ENCODE measurements at regions not wholly inside any gene's neighbourhood (a gene's known extent, or its start where the extent isn't known, plus 50 kb on each side); places are given as distances from the start of the nearest gene placed in this dataset.
"Not testable (repeated sequence)": the region's sequence is repeated elsewhere in the genome, so short reads cannot be mapped to it uniquely, and the experiment has no call there.

DNA sequence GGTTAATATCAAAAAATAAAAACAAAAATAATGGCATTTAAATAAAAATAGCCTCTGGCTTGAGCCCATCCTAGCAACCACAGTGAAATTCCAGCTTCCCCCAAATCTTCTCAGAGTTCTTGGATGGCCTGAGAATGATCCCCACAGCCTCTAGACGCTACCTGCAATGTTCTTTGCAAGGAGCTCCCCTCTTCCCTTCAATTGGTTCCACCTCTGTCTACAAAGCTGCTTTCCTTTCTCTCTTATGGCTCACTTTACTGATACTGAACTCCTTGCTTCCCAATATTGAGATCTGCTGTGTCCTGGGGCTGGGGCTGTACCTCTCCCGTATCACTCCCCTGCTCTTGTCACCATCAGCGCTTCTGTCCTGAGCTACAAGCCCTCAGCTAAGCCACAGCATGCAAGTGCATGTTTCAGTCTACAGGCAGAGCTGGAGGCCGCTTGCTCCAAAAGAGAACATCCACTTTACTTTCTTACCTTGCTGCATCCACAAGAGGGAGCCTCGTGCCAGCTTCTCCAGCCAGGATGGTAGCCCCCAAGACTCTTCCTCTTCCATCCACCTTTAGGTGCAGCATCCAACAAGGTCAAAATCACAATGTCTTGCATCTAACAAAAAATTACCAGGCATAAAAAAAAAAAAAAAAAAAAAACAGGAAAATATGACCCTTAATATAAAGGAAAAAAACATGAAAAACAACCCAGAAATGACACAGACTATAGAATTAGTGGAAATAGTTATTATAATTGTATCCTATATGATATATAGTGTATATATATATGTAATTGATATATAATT, 57.4 kb upstream of the PRSS3 start:
- H3K4me1 ChIP-seq (ENCODE audit: insufficient read depth, low read length, poor library complexity, severe bottlenecking), result no peaks in the 10 kb centered on the region
- CTCF ChIA-PET (ENCODE audit: unreplicated experiment), result interaction anchor here (0.6 to 0.9 kb wide), 3 partner anchors 11 to 72 kb away, joined by 3 read pairs; no protein-coding TSS in a partner anchor
- H3K4me3 ChIP-seq (ENCODE audit: low read depth, low read length, poor library complexity, severe bottlenecking), result no peak overlapping the region
- H3K9me3 ChIP-seq (ENCODE audit: low read length), result no peaks in the 10 kb centered on the region
- no TSS peak for BruUV-seq (replicated peaks)
- no peak overlapping the region for H2AFZ ChIP-seq (ENCODE audit: low read length)
- H3K27ac ChIP-seq (ENCODE audit: low read depth, low read length, poor library complexity, severe bottlenecking), result no peak overlapping the region
- peak; percentile 54 for DNase-seq (ENCODE audit: low spot score)
- POLR2A ChIA-PET, result interaction anchor here (0.6 kb wide), 1 partner anchor 434 kb away, joined by 3 read pairs; no protein-coding TSS in a partner anchor
- H3K9me2 ChIP-seq (ENCODE audit: insufficient read depth, low read length), result no peaks in the 10 kb centered on the region
- no peak for TF ChIP-seq EZH2phosphoT487 (IDR thresholded peaks at IDR 0.05; ENCODE audit: borderline replicate concordance, low read depth, low read length)
- TF ChIP-seq, protein P1, sequence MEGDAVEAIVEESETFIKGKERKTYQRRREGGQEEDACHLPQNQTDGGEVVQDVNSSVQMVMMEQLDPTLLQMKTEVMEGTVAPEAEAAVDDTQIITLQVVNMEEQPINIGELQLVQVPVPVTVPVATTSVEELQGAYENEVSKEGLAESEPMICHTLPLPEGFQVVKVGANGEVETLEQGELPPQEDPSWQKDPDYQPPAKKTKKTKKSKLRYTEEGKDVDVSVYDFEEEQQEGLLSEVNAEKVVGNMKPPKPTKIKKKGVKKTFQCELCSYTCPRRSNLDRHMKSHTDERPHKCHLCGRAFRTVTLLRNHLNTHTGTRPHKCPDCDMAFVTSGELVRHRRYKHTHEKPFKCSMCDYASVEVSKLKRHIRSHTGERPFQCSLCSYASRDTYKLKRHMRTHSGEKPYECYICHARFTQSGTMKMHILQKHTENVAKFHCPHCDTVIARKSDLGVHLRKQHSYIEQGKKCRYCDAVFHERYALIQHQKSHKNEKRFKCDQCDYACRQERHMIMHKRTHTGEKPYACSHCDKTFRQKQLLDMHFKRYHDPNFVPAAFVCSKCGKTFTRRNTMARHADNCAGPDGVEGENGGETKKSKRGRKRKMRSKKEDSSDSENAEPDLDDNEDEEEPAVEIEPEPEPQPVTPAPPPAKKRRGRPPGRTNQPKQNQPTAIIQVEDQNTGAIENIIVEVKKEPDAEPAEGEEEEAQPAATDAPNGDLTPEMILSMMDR (conservative IDR thresholded peaks at IDR 0.05; ENCODE audit: low read length), result peak; percentile 80
- H4K20me1 ChIP-seq (ENCODE audit: insufficient read depth, low read length), result no peaks in the 10 kb centered on the region
- H3K4me2 ChIP-seq (ENCODE audit: low read length), result no peak overlapping the region
- no peaks in the 10 kb centered on the region for H3K79me2 ChIP-seq (ENCODE audit: insufficient read depth, low read depth, low read length)
- H3K36me3 ChIP-seq (ENCODE audit: insufficient read depth, low read length), result no peaks in the 10 kb centered on the region
- intact Hi-C loops (cut with micrococcal nuclease; ENCODE audit: unreplicated experiment), result loop anchor here (2.0 to 5.0 kb wide), 3 partner anchors 41 to 189 kb away; no protein-coding TSS in a partner anchor

DNA sequence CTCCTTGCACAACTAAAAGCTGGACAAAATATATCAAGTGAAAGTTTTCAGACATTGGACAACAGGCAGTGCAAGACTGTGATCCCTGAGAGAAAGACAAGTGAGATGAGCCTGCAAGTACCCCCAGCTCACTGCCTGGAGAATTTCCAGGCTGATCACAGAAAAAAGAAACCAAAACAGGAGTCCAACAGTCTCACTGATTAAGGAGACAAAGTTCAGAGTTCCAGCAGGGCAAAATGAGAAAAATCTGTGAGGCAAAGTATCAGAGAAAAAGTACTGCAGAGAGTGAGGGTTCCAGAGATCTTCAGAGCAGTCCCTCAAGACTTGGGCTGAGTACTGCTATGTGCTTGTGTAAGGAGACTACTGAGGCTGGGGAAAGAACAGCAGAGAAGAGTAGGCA, 56.0 kb upstream of the PRSS3 start:
- ChIA-PET POLR2A (no interaction called here), CTCF (ENCODE audit: unreplicated experiment) (no interaction called here)
- Histone ChIP-seq H3K36me3 (ENCODE audit: insufficient read depth, low read length) (no peaks in the 10 kb centered on the region), H3K27ac (ENCODE audit: low read depth, low read length, poor library complexity, severe bottlenecking) (no peak overlapping the region), H3K4me3 (ENCODE audit: low read depth, low read length, poor library complexity, severe bottlenecking) (no peak overlapping the region), H3K4me2 (ENCODE audit: low read length) (no peak overlapping the region), H3K4me1 (ENCODE audit: insufficient read depth, low read length, poor library complexity, severe bottlenecking) (no peaks in the 10 kb centered on the region), H3K9me3 (ENCODE audit: low read length) (no peaks in the 10 kb centered on the region), H3K79me2 (ENCODE audit: insufficient read depth, low read depth, low read length) (no peaks in the 10 kb centered on the region), H2AFZ (ENCODE audit: low read length) (no peak overlapping the region), H3K9me2 (ENCODE audit: insufficient read depth, low read length) (no peaks in the 10 kb centered on the region), H4K20me1 (ENCODE audit: insufficient read depth, low read length) (no peaks in the 10 kb centered on the region)
- TF ChIP-seq, protein P1 (conservative IDR thresholded peaks at IDR 0.05; ENCODE audit: low read length), result no peak
- no peak for TF ChIP-seq EZH2phosphoT487 (IDR thresholded peaks at IDR 0.05; ENCODE audit: borderline replicate concordance, low read depth, low read length)
- intact Hi-C loops (cut with micrococcal nuclease; ENCODE audit: unreplicated experiment), result loop anchor here (2.0 to 5.0 kb wide), 3 partner anchors 39 to 188 kb away; no protein-coding TSS in a partner anchor
- BruUV-seq (replicated peaks), result no TSS peak
- no peak for DNase-seq (ENCODE audit: low spot score)

DNA sequence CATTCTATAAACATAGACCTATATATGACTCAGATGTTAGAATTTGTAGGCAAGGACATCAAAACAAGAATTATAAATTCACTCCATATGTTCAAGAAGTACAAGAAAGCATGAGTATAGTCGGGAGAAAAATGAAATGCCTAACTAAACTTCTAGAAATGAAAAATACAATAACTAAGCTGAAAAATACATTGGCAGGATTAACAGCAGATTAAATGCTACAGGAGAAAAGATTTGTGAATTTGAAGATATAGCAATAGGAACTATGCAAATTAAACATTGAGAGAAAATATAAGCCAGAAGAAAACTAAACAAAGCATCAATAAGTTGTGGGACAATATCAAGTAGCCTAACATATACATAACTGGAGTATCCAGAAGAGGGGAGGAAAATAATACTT, 55.3 kb upstream of the PRSS3 start:
- H4K20me1 ChIP-seq (ENCODE audit: insufficient read depth, low read length), result no peaks in the 10 kb centered on the region
- no peak overlapping the region for H3K4me2 ChIP-seq (ENCODE audit: low read length)
- no peaks in the 10 kb centered on the region for H3K36me3 ChIP-seq (ENCODE audit: insufficient read depth, low read length)
- ChIA-PET POLR2A (no interaction called here), CTCF (ENCODE audit: unreplicated experiment) (no interaction called here)
- H3K79me2 ChIP-seq (ENCODE audit: insufficient read depth, low read depth, low read length), result no peaks in the 10 kb centered on the region
- no peak overlapping the region for H3K4me3 ChIP-seq (ENCODE audit: low read depth, low read length, poor library complexity, severe bottlenecking)
- TF ChIP-seq, protein P1 (conservative IDR thresholded peaks at IDR 0.05; ENCODE audit: low read length), result no peak
- no peak overlapping the region for H2AFZ ChIP-seq (ENCODE audit: low read length)
- intact Hi-C loops (cut with micrococcal nuclease; ENCODE audit: unreplicated experiment), result no loop called here
- H3K4me1 ChIP-seq (ENCODE audit: insufficient read depth, low read length, poor library complexity, severe bottlenecking), result no peaks in the 10 kb centered on the region
- no peaks in the 10 kb centered on the region for H3K9me3 ChIP-seq (ENCODE audit: low read length)
- H3K27ac ChIP-seq (ENCODE audit: low read depth, low read length, poor library complexity, severe bottlenecking), result no peak overlapping the region
- DNase-seq (ENCODE audit: low spot score), result no peak
- no peaks in the 10 kb centered on the region for H3K9me2 ChIP-seq (ENCODE audit: insufficient read depth, low read length)
- no TSS peak for BruUV-seq (replicated peaks)

DNA sequence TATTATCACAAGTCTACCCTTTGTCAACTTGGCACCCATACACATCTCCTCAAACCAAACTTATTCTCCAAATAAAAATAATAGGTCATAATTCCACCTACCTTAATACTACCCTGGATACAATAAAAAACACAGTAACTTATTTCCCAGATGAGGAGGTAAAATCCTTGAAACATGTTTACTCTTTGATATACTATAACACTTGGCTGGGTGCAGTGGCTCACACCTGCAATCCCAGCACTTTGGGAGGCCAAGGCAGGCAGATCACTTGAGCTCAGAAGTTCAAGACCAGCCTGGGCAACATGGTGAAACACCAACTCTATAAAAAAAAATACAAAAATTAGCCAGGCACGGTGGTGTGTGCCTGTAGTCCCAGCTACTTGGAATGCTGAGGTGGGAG, 54.4 kb upstream of the PRSS3 start:
- H4K20me1 ChIP-seq (ENCODE audit: insufficient read depth, low read length); H3K4me1 ChIP-seq (ENCODE audit: insufficient read depth, low read length, poor library complexity, severe bottlenecking); CTCF ChIA-PET (ENCODE audit: unreplicated experiment); H3K79me2 ChIP-seq (ENCODE audit: insufficient read depth, low read depth, low read length); H2AFZ ChIP-seq (ENCODE audit: low read length); H3K9me2 ChIP-seq (ENCODE audit: insufficient read depth, low read length); H3K27ac ChIP-seq (ENCODE audit: low read depth, low read length, poor library complexity, severe bottlenecking); intact Hi-C loops (cut with micrococcal nuclease; ENCODE audit: unreplicated experiment); H3K4me2 ChIP-seq (ENCODE audit: low read length); H3K36me3 ChIP-seq (ENCODE audit: insufficient read depth, low read length); DNase-seq (ENCODE audit: low spot score); BruUV-seq (replicated peaks); H3K4me3 ChIP-seq (ENCODE audit: low read depth, low read length, poor library complexity, severe bottlenecking); POLR2A ChIA-PET; H3K9me3 ChIP-seq (ENCODE audit: low read length): not testable (repeated sequence)
